ENCODE measurements at regions not wholly inside any gene's neighbourhood (a gene's known extent, or its start where the extent isn't known, plus 50 kb on each side); places are given as distances from the start of the nearest gene placed in this dataset.

- no peak for TF ChIP-seq MAX (IDR thresholded peaks at IDR 0.05)
- no peak for TF ChIP-seq USF1 (IDR thresholded peaks at IDR 0.05)
- TF ChIP-seq NFIC (IDR thresholded peaks at IDR 0.05), result no peak
- TF ChIP-seq TCF12 (IDR thresholded peaks at IDR 0.05; ENCODE audit: low read depth), result no peak
- no peak for TF ChIP-seq CEBPB (IDR thresholded peaks at IDR 0.05)
- TF ChIP-seq REST (IDR thresholded peaks at IDR 0.05; ENCODE audit: low read depth), result no peak
- no peak for TF ChIP-seq TEAD4 (IDR thresholded peaks at IDR 0.05)
Observed at GRCh38 chr21:27058673-27059605, 92.1 kb upstream of the ADAMTS5 start.

- TF ChIP-seq FOXM1 (IDR thresholded peaks at IDR 0.05; ENCODE audit: borderline replicate concordance, low read depth) (no peak), TEAD4 (IDR thresholded peaks at IDR 0.05) (no peak), REST (IDR thresholded peaks at IDR 0.05; ENCODE audit: low read depth) (no peak), CREB1 (IDR thresholded peaks at IDR 0.05; ENCODE audit: low read depth) (no peak), CEBPB (IDR thresholded peaks at IDR 0.05) (no peak), ZBTB7A (IDR thresholded peaks at IDR 0.05; ENCODE audit: low read depth) (no peak), EP300 (IDR thresholded peaks at IDR 0.05; ENCODE audit: borderline replicate concordance) (no peak), TAF1 (IDR thresholded peaks at IDR 0.05; ENCODE audit: low read depth) (no peak), TCF12 (IDR thresholded peaks at IDR 0.05; ENCODE audit: low read depth) (no peak)
Observed at GRCh38 chr21:27057997-27058396, 91.1 kb upstream of the ADAMTS5 start.

- TF ChIP-seq USF1 (IDR thresholded peaks at IDR 0.05), result no peak
- TF ChIP-seq CEBPB (IDR thresholded peaks at IDR 0.05), result peak; percentile 32; the same call in 1 of the 2 replicates
- TF ChIP-seq EP300 (IDR thresholded peaks at IDR 0.05; ENCODE audit: borderline replicate concordance), result peak; percentile 61; the same call in 1 of the 2 replicates
- TF ChIP-seq ZBTB7A (IDR thresholded peaks at IDR 0.05; ENCODE audit: low read depth), result no peak
- TF ChIP-seq FOXM1 (IDR thresholded peaks at IDR 0.05; ENCODE audit: borderline replicate concordance, low read depth), result peak; percentile 35; the same call in 1 of the 2 replicates
- TF ChIP-seq EGR1 (IDR thresholded peaks at IDR 0.05), result no peak
- TF ChIP-seq TAF1 (IDR thresholded peaks at IDR 0.05; ENCODE audit: low read depth), result no peak
- TF ChIP-seq NFIC (IDR thresholded peaks at IDR 0.05), result peak; percentile 64; the same call in 1 of the 2 replicates
- no peak for TF ChIP-seq CREB1 (IDR thresholded peaks at IDR 0.05; ENCODE audit: low read depth)
Observed at GRCh38 chr21:27047658-27048314, 80.9 kb upstream of the ADAMTS5 start.

GRCh38 chr21:27047283-27047657 is 80.4 kb upstream of the ADAMTS5 start:
- no peak for TF ChIP-seq CREB1 (IDR thresholded peaks at IDR 0.05; ENCODE audit: low read depth)
- TF ChIP-seq EP300 (IDR thresholded peaks at IDR 0.05; ENCODE audit: borderline replicate concordance), result no peak
- no peak for TF ChIP-seq TCF12 (IDR thresholded peaks at IDR 0.05; ENCODE audit: low read depth)
- no peak for TF ChIP-seq NFIC (IDR thresholded peaks at IDR 0.05)
- TF ChIP-seq TAF1 (IDR thresholded peaks at IDR 0.05; ENCODE audit: low read depth), result no peak

GRCh38 chr21:27045281-27045985 is 78.5 kb upstream of the ADAMTS5 start:
- TF ChIP-seq TAF1 (IDR thresholded peaks at IDR 0.05; ENCODE audit: low read depth) (no peak), FOXM1 (IDR thresholded peaks at IDR 0.05; ENCODE audit: borderline replicate concordance, low read depth) (no peak), MAX (IDR thresholded peaks at IDR 0.05) (no peak), CREB1 (IDR thresholded peaks at IDR 0.05; ENCODE audit: low read depth) (no peak), REST (IDR thresholded peaks at IDR 0.05; ENCODE audit: low read depth) (no peak), RAD21 (IDR thresholded peaks at IDR 0.05; ENCODE audit: low read depth) (no peak)

Measured in Ishikawa (cell line).